ENCODE measurements at regions not wholly inside any gene's neighbourhood (a gene's known extent, or its start where the extent isn't known, plus 50 kb on each side); places are given as distances from the start of the nearest gene placed in this dataset.

DNA sequence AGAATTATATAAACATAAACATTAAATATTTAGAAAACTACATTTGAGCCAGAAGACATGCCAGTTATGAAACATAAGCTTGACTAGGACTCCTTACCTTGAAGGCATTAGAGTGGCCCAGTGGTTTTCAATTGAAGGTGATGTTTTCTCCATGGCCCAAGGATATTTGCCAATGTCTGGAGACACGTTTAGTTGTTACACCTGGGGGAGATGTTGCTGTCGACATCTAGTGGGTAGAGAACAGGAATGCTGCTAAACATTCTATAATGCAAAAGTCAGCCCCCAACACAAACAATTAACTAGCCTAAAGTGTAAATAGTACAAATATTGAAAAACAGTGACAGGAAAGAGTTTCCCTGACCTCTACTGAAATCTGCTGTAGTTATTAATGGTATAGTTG is 200.9 kb upstream of the HS3ST5 start:
- no peaks in the 10 kb centered on the region for H3K36me3 Mint-ChIP-seq (ENCODE audit: low read depth)
- no peaks in the 10 kb centered on the region for H3K9me3 Mint-ChIP-seq (ENCODE audit: insufficient read depth)
- no peaks in the 10 kb centered on the region for H3K4me1 Mint-ChIP-seq (ENCODE audit: low read depth)
- ChIA-PET POLR2A (no interaction called here), CTCF (no interaction called here)
- DNase-seq (no peak), ATAC-seq (no peak)
- H3K4me3 Mint-ChIP-seq = no peak overlapping the region
- H3K27me3 Mint-ChIP-seq (ENCODE audit: low read depth) = no peaks in the 10 kb centered on the region
- H3K27ac Mint-ChIP-seq = no peak overlapping the region

DNA sequence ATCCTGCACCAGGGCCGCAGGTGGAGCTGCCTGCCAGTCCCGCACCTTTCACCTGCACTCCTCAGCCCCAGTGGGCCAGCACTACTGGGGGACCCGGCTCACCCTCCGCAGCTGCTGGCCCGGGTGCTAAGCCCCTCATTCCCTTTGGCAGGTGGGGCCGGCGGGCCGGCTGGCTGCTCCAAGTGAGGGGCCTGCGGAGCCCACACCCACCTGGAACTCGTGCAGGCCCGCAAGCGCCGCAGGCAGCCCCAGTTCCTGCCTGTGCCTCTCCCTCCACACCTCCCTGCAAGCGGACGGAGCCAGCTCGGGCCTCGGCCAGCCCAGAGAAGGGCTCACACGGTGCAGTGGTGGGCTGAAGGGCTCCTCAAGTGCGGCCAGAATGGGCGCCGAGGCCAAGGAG is 199.0 kb upstream of the HS3ST5 start:
- Mint-ChIP-seq H3K27ac (no peak overlapping the region), H3K27me3 (ENCODE audit: low read depth) (no peaks in the 10 kb centered on the region), H3K36me3 (ENCODE audit: low read depth) (no peaks in the 10 kb centered on the region), H3K4me3 (no peak overlapping the region), H3K9me3 (ENCODE audit: insufficient read depth) (no peaks in the 10 kb centered on the region), H3K4me1 (ENCODE audit: low read depth) (no peaks in the 10 kb centered on the region)
- ChIA-PET POLR2A (no interaction called here), CTCF (no interaction called here)
- DNase-seq (no peak), ATAC-seq (no peak)

DNA sequence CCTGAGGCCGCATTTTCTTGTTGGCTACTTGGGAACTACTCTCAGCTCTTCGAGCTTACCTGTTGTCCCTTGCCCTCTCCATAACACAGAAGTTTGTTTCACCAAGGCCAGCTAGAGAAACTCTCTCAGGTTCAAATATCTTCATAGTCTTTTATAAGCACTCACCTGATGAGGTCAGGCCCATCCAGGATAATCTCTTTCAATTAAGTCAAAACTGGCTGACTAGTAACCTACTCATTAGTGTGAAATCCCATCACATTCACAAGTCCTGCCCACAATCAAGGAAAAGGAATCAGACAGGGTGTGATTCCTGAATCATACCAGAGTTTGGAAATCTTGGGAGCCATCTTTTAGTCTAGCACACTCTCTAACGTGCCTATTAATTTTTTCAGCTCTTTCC is 195.2 kb upstream of the HS3ST5 start:
- Mint-ChIP-seq H3K27ac (no peak overlapping the region), H3K9me3 (ENCODE audit: insufficient read depth) (no peaks in the 10 kb centered on the region), H3K4me1 (ENCODE audit: low read depth) (no peaks in the 10 kb centered on the region), H3K27me3 (ENCODE audit: low read depth) (no peaks in the 10 kb centered on the region), H3K4me3 (no peak overlapping the region), H3K36me3 (ENCODE audit: low read depth) (no peaks in the 10 kb centered on the region)
- ChIA-PET POLR2A (no interaction called here), CTCF (no interaction called here)
- DNase-seq (no peak), ATAC-seq (no peak)

DNA sequence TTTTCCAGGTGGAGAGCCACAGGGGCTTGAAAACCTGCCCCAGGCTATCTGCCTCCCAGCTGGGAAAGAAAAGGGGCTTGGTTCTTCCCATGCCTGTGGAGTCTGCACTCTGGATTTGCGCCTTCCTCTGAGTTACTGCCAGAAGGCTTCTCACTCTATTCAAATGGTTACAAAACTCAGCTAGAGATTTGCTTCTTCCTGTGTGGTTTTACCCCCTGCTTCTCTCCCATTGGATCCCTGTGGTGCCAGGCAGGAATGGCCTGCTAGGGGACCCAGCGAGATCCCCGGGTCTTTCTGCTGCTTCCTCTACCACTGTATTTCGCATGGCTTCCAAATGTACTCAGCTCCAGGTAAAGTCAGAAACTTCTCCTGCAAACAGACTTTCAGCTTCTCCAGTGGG is 192.0 kb upstream of the HS3ST5 start:
- ChIA-PET CTCF (no interaction called here), POLR2A (no interaction called here)
- H3K4me1 Mint-ChIP-seq (ENCODE audit: low read depth) = no peaks in the 10 kb centered on the region
- H3K27ac Mint-ChIP-seq = no peak overlapping the region
- no peaks in the 10 kb centered on the region for H3K36me3 Mint-ChIP-seq (ENCODE audit: low read depth)
- H3K27me3 Mint-ChIP-seq (ENCODE audit: low read depth) = no peaks in the 10 kb centered on the region
- no peak overlapping the region for H3K4me3 Mint-ChIP-seq
- no peak for ATAC-seq
- no peak for DNase-seq
- no peaks in the 10 kb centered on the region for H3K9me3 Mint-ChIP-seq (ENCODE audit: insufficient read depth)

DNA sequence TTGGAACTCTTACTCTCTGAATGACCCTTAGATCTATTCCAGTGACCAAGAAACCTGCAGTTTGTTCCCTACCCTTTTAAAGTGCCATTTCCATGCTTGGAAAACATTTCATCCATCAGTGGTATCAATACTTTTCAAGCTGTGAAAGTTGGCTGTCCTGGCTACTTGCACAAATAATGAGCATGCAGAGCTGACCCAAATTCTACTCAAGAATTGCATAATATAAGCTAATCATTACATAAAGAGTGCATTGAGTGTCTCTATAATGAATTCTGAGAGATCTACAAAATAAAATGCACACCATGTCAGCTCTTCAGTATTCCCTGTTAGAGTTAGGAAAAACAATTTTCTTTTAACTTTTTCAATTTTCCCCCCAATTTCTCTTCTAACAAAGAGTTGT is 181.3 kb upstream of the HS3ST5 start:
- POLR2A ChIA-PET = no interaction called here
- CTCF ChIA-PET = no interaction called here
- H3K4me1 Mint-ChIP-seq (ENCODE audit: low read depth) = no peaks in the 10 kb centered on the region
- ATAC-seq (no peak), DNase-seq (no peak)
- no peaks in the 10 kb centered on the region for H3K27me3 Mint-ChIP-seq (ENCODE audit: low read depth)
- no peak overlapping the region for H3K4me3 Mint-ChIP-seq
- H3K27ac Mint-ChIP-seq = no peak overlapping the region
- no peaks in the 10 kb centered on the region for H3K36me3 Mint-ChIP-seq (ENCODE audit: low read depth)
- H3K9me3 Mint-ChIP-seq (ENCODE audit: insufficient read depth) = no peaks in the 10 kb centered on the region

DNA sequence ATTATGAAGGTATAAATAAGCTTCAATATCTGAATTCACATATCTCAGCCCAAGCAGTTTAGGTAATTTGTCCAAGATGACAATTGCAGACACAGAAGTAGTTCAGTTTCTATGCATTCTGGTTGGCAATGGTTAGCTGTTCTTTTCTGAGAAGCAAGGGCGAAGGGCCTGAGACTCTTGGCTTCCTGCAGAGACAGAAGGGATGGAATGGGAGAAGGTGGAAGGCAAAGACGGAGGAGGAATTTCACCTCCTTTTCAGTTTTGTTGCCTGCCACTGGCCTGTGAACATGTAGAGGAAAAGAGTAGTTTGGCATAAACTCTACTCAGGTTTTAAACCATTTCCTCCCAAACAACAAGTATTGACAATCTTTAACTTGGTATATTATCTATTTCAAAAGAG is 180.7 kb upstream of the HS3ST5 start:
- no peak overlapping the region for H3K27ac Mint-ChIP-seq
- H3K36me3 Mint-ChIP-seq (ENCODE audit: low read depth) = no peaks in the 10 kb centered on the region
- DNase-seq (no peak), ATAC-seq (no peak)
- H3K27me3 Mint-ChIP-seq (ENCODE audit: low read depth) = no peaks in the 10 kb centered on the region
- no peak overlapping the region for H3K4me3 Mint-ChIP-seq
- H3K4me1 Mint-ChIP-seq (ENCODE audit: low read depth) = no peaks in the 10 kb centered on the region
- ChIA-PET CTCF (no interaction called here), POLR2A (no interaction called here)
- no peaks in the 10 kb centered on the region for H3K9me3 Mint-ChIP-seq (ENCODE audit: insufficient read depth)

DNA sequence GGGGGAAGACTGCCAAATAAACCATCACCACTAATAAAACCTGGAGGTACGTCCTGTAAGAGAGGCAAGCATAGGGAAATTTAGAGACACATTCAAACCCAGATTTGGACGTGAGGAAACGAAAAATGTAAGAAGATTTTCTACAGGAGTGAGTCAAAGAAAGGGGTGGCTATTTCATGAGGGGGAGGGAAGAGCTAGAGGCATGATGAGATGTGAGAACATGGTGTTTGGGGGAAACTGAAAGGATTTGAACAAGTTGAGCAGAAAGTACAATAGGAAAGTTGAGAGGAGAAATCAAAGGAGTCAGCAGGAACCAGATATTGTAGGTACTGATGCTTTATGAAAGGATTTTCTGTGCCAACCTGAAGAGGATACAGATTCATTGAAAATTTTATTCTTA is 179.1 kb upstream of the HS3ST5 start:
- no peaks in the 10 kb centered on the region for H3K36me3 Mint-ChIP-seq (ENCODE audit: low read depth)
- ChIA-PET POLR2A (no interaction called here), CTCF (no interaction called here)
- H3K27ac Mint-ChIP-seq = no peak overlapping the region
- no peaks in the 10 kb centered on the region for H3K4me1 Mint-ChIP-seq (ENCODE audit: low read depth)
- H3K4me3 Mint-ChIP-seq = no peak overlapping the region
- H3K27me3 Mint-ChIP-seq (ENCODE audit: low read depth) = no peaks in the 10 kb centered on the region
- H3K9me3 Mint-ChIP-seq (ENCODE audit: insufficient read depth) = no peaks in the 10 kb centered on the region
- ATAC-seq = no peak
- DNase-seq = no peak

DNA sequence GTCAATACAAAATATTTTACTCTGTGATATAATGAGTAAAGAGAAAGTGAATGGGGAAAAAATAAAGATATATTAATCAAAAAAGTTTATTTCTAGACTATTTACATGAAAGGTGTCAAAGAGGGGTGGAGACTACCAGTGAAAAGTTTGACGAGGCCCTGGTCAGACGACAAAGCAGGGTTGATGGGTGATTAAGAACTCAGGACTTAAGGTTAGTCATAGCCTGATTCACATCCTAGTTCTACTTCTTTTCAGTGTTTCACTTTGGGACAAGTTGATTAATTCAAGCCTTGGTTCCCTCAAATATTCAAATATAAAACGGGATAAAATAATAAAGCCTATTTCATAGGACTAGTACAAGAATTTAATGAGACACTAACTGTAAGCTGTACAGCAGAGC is 178.2 kb upstream of the HS3ST5 start:
- Mint-ChIP-seq H3K36me3 (ENCODE audit: low read depth) (no peaks in the 10 kb centered on the region), H3K9me3 (ENCODE audit: insufficient read depth) (no peaks in the 10 kb centered on the region), H3K4me1 (ENCODE audit: low read depth) (no peaks in the 10 kb centered on the region), H3K27me3 (ENCODE audit: low read depth) (no peaks in the 10 kb centered on the region), H3K27ac (no peak overlapping the region), H3K4me3 (no peak overlapping the region)
- CTCF ChIA-PET = no interaction called here
- no peak for DNase-seq
- no peak for ATAC-seq
- POLR2A ChIA-PET = no interaction called here

DNA sequence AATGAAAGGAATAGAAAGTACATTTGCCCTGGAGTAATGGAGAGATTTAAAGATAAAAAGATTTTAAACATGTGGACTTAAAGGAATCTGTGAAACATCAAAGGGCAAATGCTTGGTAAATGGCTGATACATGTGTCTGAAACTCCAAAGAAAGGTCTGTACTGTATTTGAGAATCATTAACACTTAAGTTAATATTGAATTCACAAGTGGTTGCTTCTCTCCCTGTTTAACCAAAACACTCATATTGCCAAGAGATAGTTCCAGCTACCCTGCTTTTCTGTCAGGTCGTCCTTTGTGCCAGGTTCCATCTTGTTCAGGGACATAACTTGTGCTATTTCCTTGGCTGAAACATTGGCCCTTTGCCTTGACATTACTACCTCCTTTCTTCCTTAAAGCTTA is 171.3 kb upstream of the HS3ST5 start:
- no peak overlapping the region for H3K4me3 Mint-ChIP-seq
- POLR2A ChIA-PET = no interaction called here
- no peak for ATAC-seq

DNA sequence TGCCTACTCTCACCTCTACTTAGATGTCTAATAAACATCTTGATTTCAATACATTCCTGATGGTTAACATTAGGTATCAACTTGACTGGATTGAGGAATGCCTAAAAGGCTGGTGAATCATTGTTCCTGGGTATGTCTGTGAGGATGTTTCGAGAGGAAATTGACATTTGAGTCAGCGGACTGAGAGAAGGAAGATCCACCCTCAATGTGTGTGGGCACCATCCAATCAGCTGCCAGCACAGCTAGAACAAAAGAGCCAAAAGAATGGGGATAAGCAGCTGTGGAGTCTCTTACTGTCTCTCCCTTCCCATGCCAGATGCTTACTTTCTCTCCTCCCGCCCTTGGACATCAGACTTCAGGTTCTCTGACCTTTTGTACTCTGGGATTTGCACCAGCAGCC is 128.6 kb upstream of the HS3ST5 start:
- H3K27ac Mint-ChIP-seq = no peak overlapping the region
- H3K27me3 Mint-ChIP-seq (ENCODE audit: low read depth) = no peaks in the 10 kb centered on the region
- no peak overlapping the region for H3K4me3 Mint-ChIP-seq
- ChIA-PET POLR2A (no interaction called here), CTCF (no interaction called here)
- H3K9me3 Mint-ChIP-seq (ENCODE audit: insufficient read depth) = no peaks in the 10 kb centered on the region
- no peaks in the 10 kb centered on the region for H3K4me1 Mint-ChIP-seq (ENCODE audit: low read depth)
- DNase-seq (no peak), ATAC-seq (no peak)
- H3K36me3 Mint-ChIP-seq (ENCODE audit: low read depth) = no peaks in the 10 kb centered on the region

More for the DNA sequence above, 171.3 kb upstream of the HS3ST5 start:
- H3K27ac Mint-ChIP-seq = no peak overlapping the region
- H3K4me1 Mint-ChIP-seq (ENCODE audit: low read depth) = no peaks in the 10 kb centered on the region
- CTCF ChIA-PET = no interaction called here
- H3K36me3 Mint-ChIP-seq (ENCODE audit: low read depth) = no peaks in the 10 kb centered on the region
- DNase-seq = no peak
- H3K9me3 Mint-ChIP-seq (ENCODE audit: insufficient read depth) = no peaks in the 10 kb centered on the region
- H3K27me3 Mint-ChIP-seq (ENCODE audit: low read depth) = no peaks in the 10 kb centered on the region

DNA sequence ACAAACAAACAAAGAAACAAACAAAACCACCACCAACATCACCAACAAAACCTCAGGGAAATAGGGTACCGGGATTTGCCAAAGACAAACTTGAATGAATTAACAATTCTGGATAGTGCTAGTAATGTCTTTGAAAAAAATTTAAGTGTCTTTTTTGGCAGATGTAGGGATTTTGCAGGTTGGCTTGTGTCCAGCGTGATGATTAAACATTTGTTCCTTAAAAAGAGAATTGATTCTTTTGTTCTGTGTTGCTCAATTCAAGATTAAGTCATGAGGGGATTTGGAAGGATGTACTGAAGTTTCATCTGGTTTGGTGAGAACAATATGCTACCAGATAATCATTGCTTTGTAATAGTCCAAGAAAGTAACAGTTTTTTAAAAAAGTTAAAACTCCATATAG is 125.1 kb upstream of the HS3ST5 start:
- Mint-ChIP-seq H3K27me3 (ENCODE audit: low read depth) (no peaks in the 10 kb centered on the region), H3K4me1 (ENCODE audit: low read depth) (no peaks in the 10 kb centered on the region), H3K9me3 (ENCODE audit: insufficient read depth) (no peaks in the 10 kb centered on the region), H3K4me3 (no peak overlapping the region), H3K36me3 (ENCODE audit: low read depth) (no peaks in the 10 kb centered on the region), H3K27ac (no peak overlapping the region)
- POLR2A ChIA-PET = no interaction called here
- CTCF ChIA-PET = no interaction called here
- ATAC-seq = no peak
- no peak for DNase-seq

DNA sequence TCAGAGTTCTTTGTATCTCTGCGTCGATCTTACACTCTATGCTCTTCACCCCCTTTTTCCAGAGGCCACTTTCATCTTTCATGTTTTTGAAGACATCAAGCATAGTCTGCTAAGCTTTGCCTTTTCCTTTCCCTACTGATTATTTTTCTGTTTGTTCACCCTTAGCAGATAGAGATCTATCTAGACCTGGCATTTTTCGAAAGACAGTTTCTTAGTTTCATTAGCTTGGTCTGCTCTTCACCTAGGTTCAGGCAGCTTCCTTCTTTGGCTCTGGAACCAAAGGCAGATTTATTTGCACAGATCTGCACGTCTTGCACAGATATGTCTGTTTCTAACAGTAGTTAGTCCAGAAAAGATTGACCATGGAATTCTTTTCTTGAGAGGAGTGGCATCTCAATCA is 122.7 kb upstream of the HS3ST5 start:
- H3K36me3 Mint-ChIP-seq (ENCODE audit: low read depth) = no peaks in the 10 kb centered on the region
- ChIA-PET CTCF (no interaction called here), POLR2A (no interaction called here)
- no peaks in the 10 kb centered on the region for H3K27me3 Mint-ChIP-seq (ENCODE audit: low read depth)
- ATAC-seq (no peak), DNase-seq (no peak)
- H3K4me3 Mint-ChIP-seq = no peak overlapping the region
- H3K9me3 Mint-ChIP-seq (ENCODE audit: insufficient read depth) = no peaks in the 10 kb centered on the region
- H3K4me1 Mint-ChIP-seq (ENCODE audit: low read depth) = no peaks in the 10 kb centered on the region
- no peak overlapping the region for H3K27ac Mint-ChIP-seq

DNA sequence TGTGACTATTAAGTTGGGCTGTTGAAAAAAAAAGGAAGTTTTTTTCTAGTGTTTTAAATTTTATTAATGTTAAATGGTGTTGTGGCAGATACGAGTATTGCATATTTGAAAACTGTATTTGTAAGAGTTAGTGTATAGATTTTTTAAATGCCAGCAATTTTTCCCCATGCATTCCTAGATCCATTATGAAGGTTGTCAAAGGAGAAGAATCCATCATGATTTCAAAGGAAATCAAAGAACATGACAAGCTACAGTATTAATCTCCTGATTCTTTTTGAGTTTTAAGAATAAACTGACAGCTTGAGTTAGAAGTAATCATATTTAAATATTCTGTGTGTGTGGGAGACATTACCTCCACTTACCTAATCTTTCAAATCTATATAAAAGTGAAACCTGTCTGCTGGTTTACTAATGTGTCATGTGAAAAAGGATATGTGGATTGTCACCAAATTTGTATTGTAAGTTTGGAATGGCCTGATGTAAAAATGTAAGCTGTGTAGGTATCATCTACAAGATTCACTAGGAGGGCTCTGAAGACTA is 111.0 kb upstream of the HS3ST5 start:
- H3K27me3 Mint-ChIP-seq (ENCODE audit: low read depth) = no peaks in the 10 kb centered on the region
- H3K9me3 Mint-ChIP-seq (ENCODE audit: insufficient read depth) = no peaks in the 10 kb centered on the region
- H3K4me3 Mint-ChIP-seq = no peak overlapping the region
- ATAC-seq (no peak), DNase-seq (no peak)
- no peaks in the 10 kb centered on the region for H3K36me3 Mint-ChIP-seq (ENCODE audit: low read depth)
- no peak overlapping the region for H3K27ac Mint-ChIP-seq
- no peaks in the 10 kb centered on the region for H3K4me1 Mint-ChIP-seq (ENCODE audit: low read depth)
- CTCF ChIA-PET = no interaction called here
- POLR2A ChIA-PET = no interaction called here

All from activated CD8-positive, alpha-beta T cell treated with anti-CD3 and anti-CD28 coated beads, Interleukin-2, amount 10 ng/mL, durations not matched to agents 7 days and 5 days (primary cell).